ENCODE measurements at regions not wholly inside any gene's neighbourhood (a gene's known extent, or its start where the extent isn't known, plus 50 kb on each side); places are given as distances from the start of the nearest gene placed in this dataset.

- intact Hi-C loops (cut with micrococcal nuclease) = no loop called here
- ChIA-PET CTCF (no interaction called here), POLR2A (ENCODE audit: unreplicated experiment) (no interaction called here)
- H3K9me2 ChIP-seq (replicated peaks; ENCODE audit: low read length) = no peaks in the 10 kb centered on the region
- H2AFZ ChIP-seq (ENCODE audit: low read length) = no peak overlapping the region
- H3K9ac ChIP-seq (ENCODE audit: low read length) = no peak overlapping the region
- H3K27ac ChIP-seq (ENCODE audit: low read length) = no peak overlapping the region
- no TSS peak for BruUV-seq (replicated peaks)
- TF ChIP-seq EZH2phosphoT487 (IDR thresholded peaks at IDR 0.05; ENCODE audit: borderline replicate concordance, low read length) = no peak
- TF ChIP-seq EZH2 (IDR thresholded peaks at IDR 0.05; ENCODE audit: low read length, unreplicated experiment) = no peak
- TF ChIP-seq, protein P1, sequence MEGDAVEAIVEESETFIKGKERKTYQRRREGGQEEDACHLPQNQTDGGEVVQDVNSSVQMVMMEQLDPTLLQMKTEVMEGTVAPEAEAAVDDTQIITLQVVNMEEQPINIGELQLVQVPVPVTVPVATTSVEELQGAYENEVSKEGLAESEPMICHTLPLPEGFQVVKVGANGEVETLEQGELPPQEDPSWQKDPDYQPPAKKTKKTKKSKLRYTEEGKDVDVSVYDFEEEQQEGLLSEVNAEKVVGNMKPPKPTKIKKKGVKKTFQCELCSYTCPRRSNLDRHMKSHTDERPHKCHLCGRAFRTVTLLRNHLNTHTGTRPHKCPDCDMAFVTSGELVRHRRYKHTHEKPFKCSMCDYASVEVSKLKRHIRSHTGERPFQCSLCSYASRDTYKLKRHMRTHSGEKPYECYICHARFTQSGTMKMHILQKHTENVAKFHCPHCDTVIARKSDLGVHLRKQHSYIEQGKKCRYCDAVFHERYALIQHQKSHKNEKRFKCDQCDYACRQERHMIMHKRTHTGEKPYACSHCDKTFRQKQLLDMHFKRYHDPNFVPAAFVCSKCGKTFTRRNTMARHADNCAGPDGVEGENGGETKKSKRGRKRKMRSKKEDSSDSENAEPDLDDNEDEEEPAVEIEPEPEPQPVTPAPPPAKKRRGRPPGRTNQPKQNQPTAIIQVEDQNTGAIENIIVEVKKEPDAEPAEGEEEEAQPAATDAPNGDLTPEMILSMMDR (conservative IDR thresholded peaks at IDR 0.05; ENCODE audit: low read depth, low read length) = no peak
- ATAC-seq (no peak), DNase-seq (no peak)
- no peaks in the 10 kb centered on the region for H4K20me1 ChIP-seq (ENCODE audit: low read length)
- no peak overlapping the region for H3K4me3 ChIP-seq (ENCODE audit: low read length)
- no peak overlapping the region for H3K4me2 ChIP-seq (ENCODE audit: low read length)
- no peaks in the 10 kb centered on the region for H3K4me1 ChIP-seq (ENCODE audit: insufficient read depth, low read length)
- H3K79me2 ChIP-seq (ENCODE audit: low read length) = no peaks in the 10 kb centered on the region
- no peaks in the 10 kb centered on the region for H3K9me3 ChIP-seq (ENCODE audit: low read length)
- no peaks in the 10 kb centered on the region for H3K36me3 ChIP-seq (ENCODE audit: low read depth, low read length)
- no peaks in the 10 kb centered on the region for H3K27me3 ChIP-seq (ENCODE audit: low read length)
- H3F3A ChIP-seq (ENCODE audit: low read length, unreplicated experiment) = no peaks in the 10 kb centered on the region
Measured at GRCh38 chr2:83015900-83016299, 1443.2 kb downstream of the SUCLG1 start.

DNA sequence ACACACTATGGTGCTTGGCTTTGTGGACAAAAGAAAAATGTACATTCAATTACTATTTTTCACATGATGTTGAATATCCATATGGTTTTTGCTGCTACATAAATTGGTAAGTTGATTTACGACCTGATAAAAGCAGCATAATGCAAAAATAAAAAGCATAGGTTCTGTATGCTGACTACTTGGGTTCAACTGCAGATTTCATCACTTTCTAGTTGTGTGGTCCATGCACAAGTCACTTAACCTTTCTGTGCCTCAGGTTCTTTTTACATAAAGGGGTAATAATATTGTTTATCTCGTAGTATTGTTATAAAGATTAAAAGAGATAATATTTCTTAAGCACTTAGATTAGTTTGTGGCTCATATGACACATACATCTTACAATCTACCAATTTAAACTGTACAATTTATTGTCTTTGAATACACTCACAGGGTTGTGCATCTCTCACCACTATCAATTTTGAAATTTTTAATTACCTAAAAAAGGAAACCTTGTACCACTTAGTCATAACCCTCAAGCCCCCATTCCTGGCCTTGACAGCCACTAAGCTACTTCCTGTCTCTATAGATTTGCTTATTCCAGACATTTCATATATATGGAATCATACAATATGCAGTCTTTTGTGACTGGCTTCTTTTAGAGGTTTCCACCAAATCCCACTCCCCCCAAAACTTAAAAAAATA is 1443.9 kb downstream of the SUCLG1 start:
- no TSS peak for BruUV-seq (replicated peaks)
- intact Hi-C loops (cut with micrococcal nuclease) = no loop called here
- ATAC-seq = no peak

DNA sequence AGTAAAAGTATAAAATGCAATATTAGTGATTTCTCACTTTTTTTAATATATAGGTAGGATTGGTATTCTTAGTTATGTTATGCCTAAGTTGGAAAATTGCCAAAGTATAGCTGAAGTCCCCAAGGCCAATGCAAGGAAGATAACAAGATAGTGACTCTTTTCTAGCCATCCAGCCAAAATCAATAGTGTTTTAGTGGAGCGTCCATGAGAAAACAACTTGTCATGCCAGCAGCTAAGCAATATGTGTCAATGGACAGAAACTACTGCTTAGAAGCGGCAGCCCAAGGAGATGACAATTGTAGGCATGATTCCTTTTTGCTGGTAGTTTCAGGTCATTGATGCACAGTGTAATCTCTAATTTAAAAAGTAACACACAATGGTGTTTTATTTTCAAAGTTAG is 1444.6 kb downstream of the SUCLG1 start:
- H3K9me2 ChIP-seq (replicated peaks; ENCODE audit: low read length) = no peaks in the 10 kb centered on the region
- intact Hi-C loops (cut with micrococcal nuclease) = no loop called here
- ChIA-PET CTCF (no interaction called here), POLR2A (ENCODE audit: unreplicated experiment) (no interaction called here)
- H3F3A ChIP-seq (ENCODE audit: low read length, unreplicated experiment) = no peaks in the 10 kb centered on the region
- no peaks in the 10 kb centered on the region for H4K20me1 ChIP-seq (ENCODE audit: low read length)
- no peaks in the 10 kb centered on the region for H3K4me1 ChIP-seq (ENCODE audit: insufficient read depth, low read length)
- H3K27me3 ChIP-seq (ENCODE audit: low read length) = no peaks in the 10 kb centered on the region
- no peak overlapping the region for H3K27ac ChIP-seq (ENCODE audit: low read length)
- H3K9me3 ChIP-seq (ENCODE audit: low read length) = no peaks in the 10 kb centered on the region
- no peaks in the 10 kb centered on the region for H3K36me3 ChIP-seq (ENCODE audit: low read depth, low read length)
- H2AFZ ChIP-seq (ENCODE audit: low read length) = no peak overlapping the region
- H3K9ac ChIP-seq (ENCODE audit: low read length) = no peak overlapping the region
- ATAC-seq (no peak), DNase-seq (no peak)
- TF ChIP-seq, protein P1 (conservative IDR thresholded peaks at IDR 0.05; ENCODE audit: low read depth, low read length) = no peak
- TF ChIP-seq EZH2 (IDR thresholded peaks at IDR 0.05; ENCODE audit: low read length, unreplicated experiment) (no peak), EZH2phosphoT487 (IDR thresholded peaks at IDR 0.05; ENCODE audit: borderline replicate concordance, low read length) (no peak)
- BruUV-seq (replicated peaks) = no TSS peak
- H3K4me2 ChIP-seq (ENCODE audit: low read length) = no peak overlapping the region
- no peaks in the 10 kb centered on the region for H3K79me2 ChIP-seq (ENCODE audit: low read length)
- no peak overlapping the region for H3K4me3 ChIP-seq (ENCODE audit: low read length)

More for the DNA sequence above, 1443.9 kb downstream of the SUCLG1 start:
- CTCF ChIA-PET = no interaction called here
- no peaks in the 10 kb centered on the region for H3K79me2 ChIP-seq (ENCODE audit: low read length)
- POLR2A ChIA-PET (ENCODE audit: unreplicated experiment) = no interaction called here
- no peak for DNase-seq
- no peaks in the 10 kb centered on the region for H3K27me3 ChIP-seq (ENCODE audit: low read length)
- H3K9ac ChIP-seq (ENCODE audit: low read length) = no peak overlapping the region
- no peak overlapping the region for H3K4me2 ChIP-seq (ENCODE audit: low read length)
- H3K4me3 ChIP-seq (ENCODE audit: low read length) = no peak overlapping the region
- no peaks in the 10 kb centered on the region for H3K9me3 ChIP-seq (ENCODE audit: low read length)
- H3F3A ChIP-seq (ENCODE audit: low read length, unreplicated experiment) = no peaks in the 10 kb centered on the region
- H2AFZ ChIP-seq (ENCODE audit: low read length) = no peak overlapping the region
- H3K9me2 ChIP-seq (replicated peaks; ENCODE audit: low read length) = no peaks in the 10 kb centered on the region
- no peaks in the 10 kb centered on the region for H3K4me1 ChIP-seq (ENCODE audit: insufficient read depth, low read length)
- H3K36me3 ChIP-seq (ENCODE audit: low read depth, low read length) = no peaks in the 10 kb centered on the region
- no peaks in the 10 kb centered on the region for H4K20me1 ChIP-seq (ENCODE audit: low read length)
- H3K27ac ChIP-seq (ENCODE audit: low read length) = no peak overlapping the region
- no peak for TF ChIP-seq EZH2 (IDR thresholded peaks at IDR 0.05; ENCODE audit: low read length, unreplicated experiment)
- no peak for TF ChIP-seq EZH2phosphoT487 (IDR thresholded peaks at IDR 0.05; ENCODE audit: borderline replicate concordance, low read length)
- TF ChIP-seq, protein P1 (conservative IDR thresholded peaks at IDR 0.05; ENCODE audit: low read depth, low read length) = no peak
